Panc1 (cell line): ENCODE measurements at regions not wholly inside any gene's neighbourhood (a gene's known extent, or its start where the extent isn't known, plus 50 kb on each side); places are given as distances from the start of the nearest gene placed in this dataset.

Experiments
- ATAC-seq: fragments of 200-7000 bp; cut with Tn5 transposase; 2 replicates; pipeline ENCODE4 v1.9.1; 2020; ENCODE audit warnings: mild to moderate bottlenecking, moderate library complexity
- BruUV-seq: library from RNA; stranded (reverse); fragments of 400-500 nt; replicated peaks from 2 replicates; lab custom pipeline; 2021; lab: Mats Ljungman, UMichigan
- CTCF ChIA-PET: fragments of 300-600 bp; sonication (Branson Sonifier 250); formaldehyde crosslinking; loops from one replicate; lab custom pipeline; 2022; ENCODE audit warnings: antibody characterized with exemption; lab: Charles Lee
- POLR2A ChIA-PET: fragments of 300-600 bp; sonication (Branson Sonifier 250); formaldehyde crosslinking; loops from one replicate; lab custom pipeline; 2022; ENCODE audit warnings: antibody characterized with exemption; lab: Charles Lee
- DNase-seq: peaks from one replicate; pipeline ENCODE4 v3.0.0-alpha.2; 2010; ENCODE audit warnings: low read depth, low spot score
- H3K27ac ChIP-seq: 2 replicates; pipeline ENCODE4 v1.5.1; 2011; ENCODE audit warnings: mild to moderate bottlenecking, low read length, inconsistent platforms
- H3K27me3 ChIP-seq: fragments of 200-500 bp; sonication (Bioruptor generic); 2 replicates; pipeline ENCODE4 v1.6.0; 2014; ENCODE audit warnings: low read length, inconsistent platforms; ENCODE audit not compliant: control insufficient read depth, insufficient read depth
- H3K36me3 ChIP-seq: fragments of 200-500 bp; sonication (Bioruptor generic); 2 replicates; pipeline ENCODE4 v1.5.1; 2014; ENCODE audit warnings: inconsistent platforms, mild to moderate bottlenecking, low read length, moderate library complexity; ENCODE audit not compliant: control insufficient read depth, insufficient read depth
- H3K4me1 ChIP-seq: 2 replicates; pipeline ENCODE4 v1.5.1; 2011; ENCODE audit warnings: inconsistent platforms, mild to moderate bottlenecking, low read length, moderate library complexity; ENCODE audit not compliant: control insufficient read depth, insufficient read depth
- H3K4me3 ChIP-seq, 2 experiments: 2 replicates each; pipeline ENCODE4 v1.5.1; 2011 to 2012; ENCODE audit warnings: low read depth in 2 of 2, low read length in 2 of 2, mild to moderate bottlenecking in 2 of 2, inconsistent platforms in 1 of 2, moderate library complexity in 1 of 2
- H3K9me3 ChIP-seq: fragments of 200-500 bp; sonication (Bioruptor generic); 2 replicates; pipeline ENCODE4 v1.5.1; 2014; ENCODE audit warnings: low read depth, mild to moderate bottlenecking, inconsistent platforms, low read length, moderate library complexity; ENCODE audit not compliant: control insufficient read depth, insufficient read depth
- CTCF ChIP-seq: fragments of 450-650 bp; IDR thresholded peaks from 2 replicates; pipeline ENCODE4 v1.5.1; 2017; ENCODE audit warnings: mild to moderate bottlenecking
- POLR2AphosphoS5 ChIP-seq: IDR thresholded peaks from 2 replicates; pipeline ENCODE4 v1.6.1; 2012; ENCODE audit warnings: mild to moderate bottlenecking, low read depth, low read length, moderate library complexity
- REST ChIP-seq, 2 experiments: IDR thresholded peaks; 2 replicates each; pipeline ENCODE4 v1.6.1; 2011 to 2012; ENCODE audit warnings: low read depth in 2 of 2, control low read depth in 1 of 2, low read length in 1 of 2, mild to moderate bottlenecking in 1 of 2, moderate library complexity in 1 of 2; ENCODE audit not compliant: insufficient read depth in 1 of 2
- SIN3A ChIP-seq: IDR thresholded peaks from 2 replicates; pipeline ENCODE4 v1.6.1; 2012; ENCODE audit warnings: low read depth, mild to moderate bottlenecking, low read length, moderate library complexity, borderline replicate concordance; ENCODE audit not compliant: insufficient read depth
- TCF7L2 ChIP-seq: IDR thresholded peaks from 2 replicates; pipeline ENCODE4 v1.6.1; 2011; ENCODE audit warnings: mild to moderate bottlenecking, low read depth, low read length, inconsistent platforms
- in situ Hi-C: cut with HindIII; loops from 2 replicates; pipeline ENCODE4 v1.10.0; 2016; ENCODE audit warnings: low sequenced_read_pairs, low pct_unique_long_range_greater_than_20kb
- intact Hi-C: fragments of 100-400 bp; cut with micrococcal nuclease; formaldehyde crosslinking; loops from one replicate; pipeline ENCODE4 v1.10.0; 2022; ENCODE audit not compliant: unreplicated experiment

DNA sequence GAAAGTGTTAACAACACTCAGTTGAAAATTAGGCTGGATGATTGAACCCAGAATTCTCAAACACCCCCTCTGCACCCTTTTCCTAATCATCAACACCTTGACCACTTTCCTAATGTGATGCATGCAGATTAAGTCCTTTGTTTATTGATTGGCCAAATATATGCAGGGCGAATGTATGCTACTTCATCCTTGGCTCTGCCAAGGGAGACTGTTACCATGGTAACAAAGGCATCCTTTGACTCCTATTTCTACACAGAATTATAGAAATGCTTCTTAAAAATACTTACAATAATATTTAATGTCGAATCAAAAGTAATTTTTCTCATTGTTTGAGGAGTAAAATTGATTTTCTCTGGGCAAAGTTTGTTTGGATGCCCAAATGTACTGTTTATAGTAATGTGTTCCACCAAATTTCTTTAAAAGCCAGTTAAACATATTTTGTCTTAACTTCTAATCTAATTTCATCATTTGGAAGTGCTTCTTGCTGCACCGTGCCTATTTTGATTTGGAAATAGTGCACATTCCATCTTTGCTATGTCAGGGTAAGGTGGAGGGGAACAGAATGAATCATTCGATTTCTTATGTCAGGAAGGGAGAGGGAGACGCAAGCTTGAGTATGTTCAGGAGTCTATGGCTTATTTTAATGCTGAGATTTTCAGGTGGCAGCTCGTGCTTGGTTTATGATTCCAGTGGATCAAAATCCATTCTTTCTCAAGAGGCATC lies 1384.3 kb upstream of the WWC1 start:
- Histone ChIP-seq H3K4me3 (no peak overlapping the region), H3K9me3 (no peaks in the 10 kb centered on the region), H3K27me3 (no peaks in the 10 kb centered on the region), H3K36me3 (no peaks in the 10 kb centered on the region), H3K27ac (no peak overlapping the region), H3K4me1 (no peaks in the 10 kb centered on the region)
- BruUV-seq = no TSS peak
- in situ Hi-C loops (no loop called here), intact Hi-C loops (no loop called here)
- TF ChIP-seq REST (IDR thresholded peaks at IDR 0.05; ENCODE audit: insufficient read depth in 1 of 2, low read depth in 2 of 2, low read length in 1 of 2) = no peak
- no peak for TF ChIP-seq SIN3A
- TF ChIP-seq POLR2AphosphoS5 = no peak
- TF ChIP-seq CTCF = no peak
- no peak for TF ChIP-seq TCF7L2
- no peak for DNase-seq
- ChIA-PET CTCF (no interaction called here), POLR2A (no interaction called here)
- no peak for ATAC-seq

DNA sequence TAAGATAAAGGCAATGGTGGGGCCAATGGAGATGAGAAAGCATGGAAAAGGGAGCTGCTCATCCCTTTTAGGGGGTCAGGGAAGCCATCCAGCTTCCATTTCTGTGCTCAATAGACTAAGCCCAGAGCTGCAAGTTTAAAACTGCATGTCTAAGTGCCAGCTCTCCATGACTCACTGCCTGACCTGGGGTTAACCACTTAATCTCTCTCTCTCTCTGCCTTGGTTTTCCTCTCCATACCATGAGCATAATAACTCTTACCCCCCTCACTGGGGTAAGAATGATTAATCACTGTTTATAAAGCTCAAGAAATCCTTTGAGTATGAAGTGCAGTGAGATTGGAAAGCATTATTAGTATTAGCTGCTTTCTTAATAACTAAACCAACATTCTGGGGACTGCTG lies 1382.4 kb upstream of the WWC1 start:
- intact Hi-C loops = no loop called here
- no peak for DNase-seq
- ChIA-PET POLR2A (no interaction called here), CTCF (no interaction called here)
- no peak for TF ChIP-seq CTCF
- TF ChIP-seq POLR2AphosphoS5 = no peak
- no peak for TF ChIP-seq REST (IDR thresholded peaks at IDR 0.05; ENCODE audit: insufficient read depth in 1 of 2, low read depth in 2 of 2, low read length in 1 of 2)
- no peak for TF ChIP-seq TCF7L2
- no peak for TF ChIP-seq SIN3A
- H3K4me1 ChIP-seq = no peaks in the 10 kb centered on the region
- in situ Hi-C loops = no loop called here
- ATAC-seq = no peak
- no peaks in the 10 kb centered on the region for H3K27me3 ChIP-seq
- no TSS peak for BruUV-seq
- H3K36me3 ChIP-seq = no peaks in the 10 kb centered on the region
- H3K9me3 ChIP-seq = no peaks in the 10 kb centered on the region
- H3K27ac ChIP-seq = no peak overlapping the region
- H3K4me3 ChIP-seq = no peak overlapping the region
